BJ (cell line): ENCODE measurements at regions not wholly inside any gene's neighbourhood (a gene's known extent, or its start where the extent isn't known, plus 50 kb on each side); places are given as distances from the start of the nearest gene placed in this dataset.

ENCODE experiments used
- CTCF ChIA-PET: fragments of 350-600 bp; formaldehyde crosslinking; extraction: SDS; loops from one replicate; lab custom pipeline; 2021; ENCODE audit warnings: antibody characterized with exemption, inconsistent platforms; lab: Yijun Ruan, JAX
- POLR2A ChIA-PET: fragments of 300-600 bp; sonication (Branson Sonifier 250); formaldehyde crosslinking; extraction: SDS; loops from one replicate; lab custom pipeline; 2021; ENCODE audit warnings: antibody characterized with exemption; lab: Charles Lee
- DNase-seq: peaks from one replicate; pipeline ENCODE4 v3.0.0-alpha.2; 2011; ENCODE audit warnings: low read depth
- H3K27me3 ChIP-seq: 2 replicates; pipeline ENCODE4 v1.6.0; 2011; ENCODE audit warnings: low read length; ENCODE audit not compliant: control insufficient read depth, insufficient read depth
- H3K36me3 ChIP-seq: 2 replicates; pipeline ENCODE4 v1.5.1; 2011; ENCODE audit warnings: low read length; ENCODE audit not compliant: control insufficient read depth, insufficient read depth
- H3K4me3 ChIP-seq: 2 replicates; pipeline ENCODE4 v1.5.1; 2011; ENCODE audit warnings: low read depth, mild to moderate bottlenecking, control low read depth, low read length
- CTCF ChIP-seq: IDR thresholded peaks from 2 replicates; pipeline ENCODE4 v1.5.1; 2011; ENCODE audit warnings: low read depth, mild to moderate bottlenecking, control low read depth, inconsistent platforms, low read length, moderate library complexity; ENCODE audit not compliant: insufficient read depth

- Histone ChIP-seq H3K36me3 (no peaks in the 10 kb centered on the region), H3K27me3 (no peaks in the 10 kb centered on the region), H3K4me3 (no peak overlapping the region)
- no peak for DNase-seq
- TF ChIP-seq CTCF: no peak
- ChIA-PET POLR2A (no interaction called here), CTCF (no interaction called here)
Observed at GRCh38 chr13:54945973-54946372, 1917.4 kb downstream of the OLFM4 start.

GRCh38 chr13:54949735-54950134 is 1921.1 kb downstream of the OLFM4 start:
- Histone ChIP-seq H3K36me3 (no peaks in the 10 kb centered on the region), H3K27me3 (no peaks in the 10 kb centered on the region), H3K4me3 (no peak overlapping the region)
- no peak for DNase-seq
- TF ChIP-seq CTCF: no peak
- CTCF ChIA-PET: no interaction called here
- POLR2A ChIA-PET: no interaction called here

GRCh38 chr13:54950546-54950945 is 1921.9 kb downstream of the OLFM4 start:
- no peak overlapping the region for H3K4me3 ChIP-seq
- no peaks in the 10 kb centered on the region for H3K36me3 ChIP-seq
- H3K27me3 ChIP-seq: no peaks in the 10 kb centered on the region
- DNase-seq: no peak
- no peak for TF ChIP-seq CTCF
- ChIA-PET CTCF (no interaction called here), POLR2A (no interaction called here)

GRCh38 chr13:54953786-54954185 is 1925.2 kb downstream of the OLFM4 start:
- H3K27me3 ChIP-seq: no peaks in the 10 kb centered on the region
- DNase-seq: no peak
- ChIA-PET CTCF (no interaction called here), POLR2A (no interaction called here)
- no peak overlapping the region for H3K4me3 ChIP-seq
- TF ChIP-seq CTCF: no peak
- no peaks in the 10 kb centered on the region for H3K36me3 ChIP-seq

GRCh38 chr13:54958781-54959180 is 1930.2 kb downstream of the OLFM4 start:
- TF ChIP-seq CTCF: no peak
- POLR2A ChIA-PET: no interaction called here
- Histone ChIP-seq H3K4me3 (no peak overlapping the region), H3K36me3 (no peaks in the 10 kb centered on the region), H3K27me3 (no peaks in the 10 kb centered on the region)
- CTCF ChIA-PET: no interaction called here
- no peak for DNase-seq
